A673 (cell line): ENCODE measurements at regions not wholly inside any gene's neighbourhood (a gene's known extent, or its start where the extent isn't known, plus 50 kb on each side); places are given as distances from the start of the nearest gene placed in this dataset.

Source experiments
- BruUV-seq: library from RNA; stranded (reverse); fragments of 400-500 nt; replicated peaks from 2 replicates; lab custom pipeline; 2021; lab: Mats Ljungman, UMichigan
- CTCF ChIA-PET: fragments of 300-600 bp; sonication (Branson Sonifier 250); formaldehyde crosslinking; loops from one replicate; lab custom pipeline; 2022; ENCODE audit warnings: antibody characterized with exemption; lab: Charles Lee
- POLR2A ChIA-PET: fragments of 300-600 bp; sonication (Branson Sonifier 250); formaldehyde crosslinking; loops from one replicate; lab custom pipeline; 2022; ENCODE audit warnings: antibody characterized with exemption; ENCODE audit not compliant: low non-redundant PET; lab: Charles Lee
- DNase-seq: peaks from one replicate; pipeline ENCODE4 v3.0.0-alpha.2; 2015; ENCODE audit warnings: low spot score
- H3K27ac ChIP-seq: fragments of 200-600 bp; sonication (generic); 2 replicates; pipeline ENCODE4 v1.5.1; 2016; ENCODE audit warnings: mixed run types, low read depth, mild to moderate bottlenecking, mixed read lengths, antibody characterized with exemption, low read length; ENCODE audit not compliant: poor library complexity, severe bottlenecking
- H3K27me3 ChIP-seq: fragments of 200-600 bp; sonication (generic); replicated peaks from 2 replicates; pipeline ENCODE4 v1.6.1; 2017; ENCODE audit warnings: mixed run types, low read depth, mild to moderate bottlenecking, mixed read lengths, antibody characterized with exemption, low read length; ENCODE audit not compliant: insufficient read depth, poor library complexity
- H3K36me3 ChIP-seq: fragments of 200-600 bp; sonication (generic); 2 replicates; pipeline ENCODE4 v1.6.1; 2016; ENCODE audit warnings: mixed run types, mild to moderate bottlenecking, mixed read lengths, antibody characterized with exemption, low read length; ENCODE audit not compliant: insufficient read depth, poor library complexity, severe bottlenecking
- H3K4me1 ChIP-seq: fragments of 200-600 bp; sonication (generic); 2 replicates; pipeline ENCODE4 v1.6.1; 2017; ENCODE audit warnings: mixed run types, mild to moderate bottlenecking, mixed read lengths, antibody characterized with exemption, low read length; ENCODE audit not compliant: insufficient read depth, poor library complexity, severe bottlenecking
- H3K4me3 ChIP-seq: fragments of 200-600 bp; sonication (generic); 2 replicates; pipeline ENCODE4 v1.5.1; 2016; ENCODE audit warnings: low read depth, mixed run types, mild to moderate bottlenecking, mixed read lengths, low read length; ENCODE audit not compliant: poor library complexity, severe bottlenecking
- H3K9me3 ChIP-seq: fragments of 200-600 bp; sonication (generic); 2 replicates; pipeline ENCODE4 v1.6.1; 2016; ENCODE audit warnings: mixed run types, low read depth, mild to moderate bottlenecking, mixed read lengths, antibody characterized with exemption, low read length; ENCODE audit not compliant: poor library complexity, severe bottlenecking
- CTCF ChIP-seq: fragments of 300-800, 200-600 bp; sonication (generic); conservative IDR thresholded peaks from 2 replicates; pipeline ENCODE4 v1.5.1; 2017; ENCODE audit warnings: low read depth, mild to moderate bottlenecking, antibody characterized with exemption, low read length, moderate library complexity, mixed read lengths
- EZH2 ChIP-seq: fragments of 200-600 bp; sonication (generic); IDR thresholded peaks from 2 replicates; pipeline ENCODE4 v1.6.1; 2017; ENCODE audit warnings: borderline replicate concordance, low read depth, mild to moderate bottlenecking, mixed read lengths, antibody characterized with exemption, low read length; ENCODE audit not compliant: poor library complexity, severe bottlenecking
- intact Hi-C: fragments of 100-400 bp; cut with micrococcal nuclease; formaldehyde crosslinking; loops from one replicate; pipeline ENCODE4 v1.10.0; 2022; ENCODE audit not compliant: unreplicated experiment

DNA sequence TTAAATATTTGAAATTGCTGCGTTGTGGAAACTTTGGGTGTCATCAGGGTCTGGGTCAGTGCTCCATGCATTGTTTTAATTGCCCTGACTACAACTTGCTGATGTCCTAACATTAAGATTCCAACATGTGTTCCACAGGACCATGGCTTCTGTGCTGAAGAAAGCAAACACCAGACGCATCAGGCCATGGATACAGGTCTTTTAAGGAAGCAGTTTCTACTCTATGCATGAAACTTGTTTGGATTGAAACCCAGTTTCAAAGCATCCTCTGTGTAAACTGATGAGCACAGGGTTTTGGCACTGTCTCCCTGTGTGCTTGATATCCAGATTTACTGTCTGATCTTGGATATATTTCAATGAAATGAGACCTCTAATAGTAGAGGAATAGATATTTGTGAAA lies 328.4 kb upstream of the SLC10A2 start:
- Histone ChIP-seq H3K4me3 (no peak overlapping the region), H3K9me3 (no peaks in the 10 kb centered on the region), H3K27ac (no peak overlapping the region), H3K36me3 (no peaks in the 10 kb centered on the region), H3K4me1 (no peaks in the 10 kb centered on the region), H3K27me3 (peaks cover 24% of the 10 kb centered on the region)
- POLR2A ChIA-PET = no interaction called here
- intact Hi-C loops = no loop called here
- no peak for TF ChIP-seq CTCF
- TF ChIP-seq EZH2 = no peak
- CTCF ChIA-PET = no interaction called here
- BruUV-seq = no TSS peak
- no peak for DNase-seq

DNA sequence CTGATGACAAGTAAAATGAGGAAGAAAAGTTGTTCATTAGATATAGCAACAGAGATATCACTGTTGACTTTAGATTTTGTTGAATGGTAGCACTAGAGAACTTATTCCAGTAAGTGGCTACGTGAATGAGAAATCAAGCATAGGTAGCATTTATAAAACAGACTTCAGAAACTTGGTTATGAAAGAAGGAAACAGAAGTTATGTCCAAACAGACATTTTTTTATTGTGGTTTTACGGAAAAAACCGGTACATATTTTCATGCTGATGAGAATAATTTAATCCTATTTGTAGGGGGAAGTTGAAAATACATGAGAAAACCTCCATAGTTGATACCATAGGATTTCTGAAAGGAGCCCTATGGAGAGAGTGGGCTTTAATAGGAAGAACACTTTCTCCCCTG lies 325.7 kb upstream of the SLC10A2 start:
- ChIA-PET POLR2A (no interaction called here), CTCF (no interaction called here)
- no peak overlapping the region for H3K4me3 ChIP-seq
- no peak for DNase-seq
- no peak overlapping the region for H3K27ac ChIP-seq
- H3K36me3 ChIP-seq = no peaks in the 10 kb centered on the region
- peaks cover 24% of the 10 kb centered on the region for H3K27me3 ChIP-seq
- no TSS peak for BruUV-seq
- TF ChIP-seq CTCF (no peak), EZH2 (no peak)
- H3K4me1 ChIP-seq = no peaks in the 10 kb centered on the region
- intact Hi-C loops = no loop called here
- H3K9me3 ChIP-seq = no peaks in the 10 kb centered on the region

- Histone ChIP-seq H3K4me1 (no peaks in the 10 kb centered on the region), H3K27me3 (peaks cover 16% of the 10 kb centered on the region), H3K9me3 (no peaks in the 10 kb centered on the region), H3K27ac (no peak overlapping the region), H3K36me3 (no peaks in the 10 kb centered on the region), H3K4me3 (no peak overlapping the region)
- TF ChIP-seq EZH2 (no peak), CTCF (no peak; the same call in 1 of the 2 replicates)
- intact Hi-C loops = no loop called here
- POLR2A ChIA-PET = no interaction called here
- CTCF ChIA-PET = no interaction called here
- BruUV-seq = no TSS peak
- DNase-seq = no peak
Observed at GRCh38 chr13:103388839-103389238, 322.6 kb upstream of the SLC10A2 start.
